K562 (cell line): ENCODE measurements at regions not wholly inside any gene's neighbourhood (a gene's known extent, or its start where the extent isn't known, plus 50 kb on each side); places are given as distances from the start of the nearest gene placed in this dataset.

ENCODE experiments used
- CC2D1A ChIP-seq: fragments of 450-650 bp; IDR thresholded peaks from 2 replicates; pipeline ENCODE4 v1.6.1; 2017; ENCODE audit warnings: mild to moderate bottlenecking
- EZH2 ChIP-seq: IDR thresholded peaks from 2 replicates; pipeline ENCODE4 v1.6.1; 2012; ENCODE audit warnings: low read depth, mild to moderate bottlenecking, inconsistent platforms, low read length, borderline replicate concordance
- ID3 ChIP-seq, 2 experiments: fragments of 250-450 bp in 1 of 2; fragments of 450-650 bp in 1 of 2; sonication (Bioruptor Pico) in 1 of 2; IDR thresholded peaks; 2 replicates each; pipeline versions ENCODE4 v1.6.1 to v1.8.0; 2016 to 2021; ENCODE audit warnings: mild to moderate bottlenecking in 2 of 2, moderate library complexity in 2 of 2, missing compliant biosample characterization in 1 of 2, missing genetic modification characterization in 1 of 2
- MAZ ChIP-seq, 2 experiments: fragments of 450-650 bp in 1 of 2; sonication (generic) in 1 of 2; formaldehyde crosslinking; IDR thresholded peaks in 1 of 2; conservative IDR thresholded peaks in 1 of 2; 2 replicates each; pipeline versions ENCODE4 v1.4.0 to v1.5.0; 2020; ENCODE audit warnings: mild to moderate bottlenecking in 1 of 2, missing genetic modification reagents in 1 of 2
- TOE1 ChIP-seq, 2 experiments: fragments of 450-650 bp in 1 of 2; sonication (generic) in 1 of 2; formaldehyde crosslinking in 1 of 2; IDR thresholded peaks; 2 replicates each; pipeline versions ENCODE4 v1.7.1 to v1.8.0; 2016 to 2022; ENCODE audit warnings: borderline replicate concordance in 2 of 2, mild to moderate bottlenecking in 2 of 2, antibody characterized with exemption in 1 of 2, inconsistent platforms in 1 of 2, low read depth in 1 of 2, missing genetic modification reagents in 1 of 2, moderate library complexity in 1 of 2
- USF2 ChIP-seq: sonication (generic); formaldehyde crosslinking; IDR thresholded peaks from 2 replicates; pipeline ENCODE4 v1.5.0; 2020; ENCODE audit warnings: missing genetic modification reagents
- ZBTB9 ChIP-seq: fragments of 450-650 bp; formaldehyde crosslinking; IDR thresholded peaks from 2 replicates; pipeline ENCODE4 v1.4.0; 2020; ENCODE audit warnings: mild to moderate bottlenecking, moderate library complexity

- TF ChIP-seq ID3 (CRISPR knock-in tag; IDR thresholded peaks at IDR 0.05) = no peak
- no peak for TF ChIP-seq ID3 (tag; IDR thresholded peaks at IDR 0.05)
- no peak for TF ChIP-seq TOE1 (IDR thresholded peaks at IDR 0.05; ENCODE audit: borderline replicate concordance)
- no peak for TF ChIP-seq TOE1 (CRISPR knock-in tag; IDR thresholded peaks at IDR 0.05; ENCODE audit: borderline replicate concordance, low read depth)
- no peak for TF ChIP-seq CC2D1A
- TF ChIP-seq ZBTB9 (CRISPR knock-in tag) = no peak
- TF ChIP-seq USF2 (CRISPR knock-in tag) = no peak
- no peak for TF ChIP-seq MAZ (CRISPR knock-in tag; conservative IDR thresholded peaks at IDR 0.05 in 1 of 2, IDR thresholded peaks at IDR 0.05 in 1 of 2)
- no peak for TF ChIP-seq EZH2
Measured at GRCh38 chr10:130913844-130914243, 397.7 kb downstream of the TCERG1L start.
